WTC11 (cell line): ENCODE measurements at regions not wholly inside any gene's neighbourhood (a gene's known extent, or its start where the extent isn't known, plus 50 kb on each side); places are given as distances from the start of the nearest gene placed in this dataset.

Experiments used
- ATAC-seq: fragments of 200-7000 bp; cut with Tn5 transposase; 2 replicates; pipeline ENCODE4 v1.10.0; 2021; ENCODE audit warnings: mild to moderate bottlenecking, moderate library complexity
- CTCF ChIA-PET: fragments of 300-600 bp; sonication (Branson Sonifier 250); formaldehyde crosslinking; loops from one replicate; lab custom pipeline; 2021; ENCODE audit warnings: antibody characterized with exemption; lab: Charles Lee
- POLR2A ChIA-PET: fragments of 350-600 bp; sonication (Branson Sonifier 250); formaldehyde crosslinking; loops from one replicate; lab custom pipeline; 2021; ENCODE audit warnings: antibody characterized with exemption; lab: Charles Lee
- DNase-seq: peaks from one replicate; pipeline ENCODE4 v3.0.0; 2021; ENCODE audit warnings: low spot score
- H3K27ac Mint-ChIP-seq: 2 replicates; pipeline ENCODE4 v1.8.0; 2021; ENCODE audit warnings: mixed read lengths
- H3K27me3 Mint-ChIP-seq: 2 replicates; pipeline ENCODE4 v1.8.0; 2021; ENCODE audit warnings: low read depth, mild to moderate bottlenecking, moderate library complexity, mixed read lengths
- H3K36me3 Mint-ChIP-seq: 2 replicates; pipeline ENCODE4 v1.8.0; 2021; ENCODE audit warnings: mixed read lengths
- H3K4me1 Mint-ChIP-seq: 2 replicates; pipeline ENCODE4 v1.8.0; 2022; ENCODE audit warnings: mixed read lengths
- H3K4me3 Mint-ChIP-seq: 2 replicates; pipeline ENCODE4 v1.8.0; 2021; ENCODE audit warnings: mild to moderate bottlenecking, moderate library complexity, mixed read lengths
- H3K9me3 Mint-ChIP-seq: 2 replicates; pipeline ENCODE4 v1.8.0; 2021; ENCODE audit warnings: mixed read lengths
- AFF4 ChIP-seq: sonication (generic); formaldehyde crosslinking; IDR thresholded peaks from 2 replicates; pipeline ENCODE4 v1.8.1; 2023; ENCODE audit warnings: mild to moderate bottlenecking, missing genetic modification reagents, borderline replicate concordance
- CDX4 ChIP-seq: fragments of 250-450 bp; sonication (Bioruptor Pico); IDR thresholded peaks from 2 replicates; pipeline ENCODE4 v1.9.0; 2021; ENCODE audit warnings: moderate library complexity, mild to moderate bottlenecking, inconsistent platforms, borderline replicate concordance
- ELF4 ChIP-seq: sonication (generic); formaldehyde crosslinking; IDR thresholded peaks from 2 replicates; pipeline ENCODE4 v1.8.1; 2022; ENCODE audit warnings: low read depth, mild to moderate bottlenecking, moderate library complexity, missing genetic modification reagents
- GRHL2 ChIP-seq: fragments of 250-450 bp; sonication (Bioruptor Pico); IDR thresholded peaks from 2 replicates; pipeline ENCODE4 v1.8.0; 2022; ENCODE audit warnings: mild to moderate bottlenecking, moderate library complexity; ENCODE audit not compliant: insufficient replicate concordance, severe bottlenecking
- MYBL2 ChIP-seq: sonication (generic); formaldehyde crosslinking; IDR thresholded peaks from 2 replicates; pipeline ENCODE4 v1.8.1; 2023; ENCODE audit warnings: mild to moderate bottlenecking, moderate library complexity, missing genetic modification reagents
- RORB ChIP-seq: fragments of 250-450 bp; sonication (Bioruptor Pico); IDR thresholded peaks from 2 replicates; pipeline ENCODE4 v1.9.0; 2021; ENCODE audit warnings: mild to moderate bottlenecking
- TEAD1 ChIP-seq: sonication (generic); formaldehyde crosslinking; IDR thresholded peaks from 2 replicates; pipeline ENCODE4 v1.8.0; 2022; ENCODE audit warnings: mild to moderate bottlenecking, missing genetic modification reagents
- ZNF263 ChIP-seq: sonication (generic); formaldehyde crosslinking; IDR thresholded peaks from 2 replicates; pipeline ENCODE4 v1.8.1; 2022; ENCODE audit warnings: low read depth, mild to moderate bottlenecking, moderate library complexity, missing genetic modification reagents
- ZNF532 ChIP-seq: fragments of 250-450 bp; sonication (Bioruptor Pico); IDR thresholded peaks from 2 replicates; pipeline ENCODE4 v1.9.0; 2021; ENCODE audit warnings: mild to moderate bottlenecking, borderline replicate concordance
- TF ChIP-seq, protein P1 (sequence below): fragments of 250-450 bp; sonication (Bioruptor Pico); IDR thresholded peaks from 2 replicates; pipeline ENCODE4 v1.8.0; 2021; ENCODE audit warnings: mild to moderate bottlenecking
- TF ChIP-seq, protein P2 (sequence below): fragments of 250-450 bp; sonication (Bioruptor Pico); conservative IDR thresholded peaks from 2 replicates; pipeline ENCODE4 v1.9.0; 2021; ENCODE audit warnings: mild to moderate bottlenecking
- TF ChIP-seq, protein P3 (sequence below): sonication (generic); formaldehyde crosslinking; IDR thresholded peaks from 2 replicates; pipeline ENCODE4 v1.8.0; 2022; ENCODE audit warnings: mild to moderate bottlenecking, missing genetic modification reagents
- TF ChIP-seq, protein P4 (sequence below): fragments of 250-450 bp; sonication (Bioruptor Pico); IDR thresholded peaks from 2 replicates; pipeline ENCODE4 v2.1.2; 2022; ENCODE audit warnings: mild to moderate bottlenecking, moderate library complexity

DNA sequence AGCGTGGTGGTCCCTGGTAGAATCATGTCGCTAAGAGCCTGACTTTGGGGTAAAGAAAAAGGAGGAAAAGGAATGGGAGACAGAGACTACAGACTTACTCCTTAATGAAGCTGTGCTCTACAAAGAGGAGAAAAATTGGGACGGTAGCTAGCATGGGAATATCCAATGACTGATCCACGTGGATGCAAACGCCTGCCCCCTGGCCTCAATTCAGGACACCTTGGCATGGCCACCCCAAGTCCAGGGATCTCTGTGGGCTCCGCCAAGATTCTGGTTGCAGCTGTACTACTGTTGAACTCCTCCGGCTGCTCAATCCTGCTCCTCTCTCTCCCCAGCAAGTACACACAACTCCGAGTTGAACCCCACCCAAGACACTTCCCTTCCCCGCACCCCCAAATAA, 70.5 kb upstream of the DIO3 start (continued):
- TF ChIP-seq, protein P1, sequence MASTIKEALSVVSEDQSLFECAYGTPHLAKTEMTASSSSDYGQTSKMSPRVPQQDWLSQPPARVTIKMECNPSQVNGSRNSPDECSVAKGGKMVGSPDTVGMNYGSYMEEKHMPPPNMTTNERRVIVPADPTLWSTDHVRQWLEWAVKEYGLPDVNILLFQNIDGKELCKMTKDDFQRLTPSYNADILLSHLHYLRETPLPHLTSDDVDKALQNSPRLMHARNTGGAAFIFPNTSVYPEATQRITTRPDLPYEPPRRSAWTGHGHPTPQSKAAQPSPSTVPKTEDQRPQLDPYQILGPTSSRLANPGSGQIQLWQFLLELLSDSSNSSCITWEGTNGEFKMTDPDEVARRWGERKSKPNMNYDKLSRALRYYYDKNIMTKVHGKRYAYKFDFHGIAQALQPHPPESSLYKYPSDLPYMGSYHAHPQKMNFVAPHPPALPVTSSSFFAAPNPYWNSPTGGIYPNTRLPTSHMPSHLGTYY: no peak
- no peak for TF ChIP-seq ELF4 (CRISPR knock-in tag)
- TF ChIP-seq, all 79 proteins: peak for 0

DNA sequence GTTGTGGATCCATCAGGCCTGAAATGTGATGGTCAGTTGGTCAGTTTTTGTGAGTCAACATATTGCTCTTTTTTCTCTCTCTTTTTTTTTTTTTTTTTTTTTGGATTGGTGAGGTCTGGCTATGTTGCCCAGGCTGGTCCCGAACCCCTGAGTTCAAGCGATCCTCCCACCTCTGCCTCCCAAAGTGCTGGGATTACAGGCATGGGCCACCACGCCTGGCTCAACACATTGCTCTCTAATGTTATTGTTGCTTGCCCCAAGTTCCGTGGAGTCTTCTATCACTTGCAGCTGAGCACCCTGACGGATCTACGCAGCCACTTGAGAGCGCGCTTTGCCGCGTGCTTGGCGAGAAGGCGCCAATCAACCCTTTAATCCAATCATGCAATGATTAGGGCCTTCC, 69.5 kb upstream of the DIO3 start:
- Mint-ChIP-seq H3K4me3 (no peak overlapping the region), H3K36me3 (peaks cover 8% of the 10 kb centered on the region), H3K27me3 (peaks cover 5% of the 10 kb centered on the region; the same call in 1 of the 2 replicates), H3K27ac (no peak overlapping the region), H3K4me1 (peaks cover 21% of the 10 kb centered on the region), H3K9me3 (peaks cover 27% of the 10 kb centered on the region)
- ATAC-seq: no peak
- ChIA-PET POLR2A (no interaction called here), CTCF (interaction anchor here (1.1 kb wide), 1 partner anchor 12 kb away, joined by 3 read pairs; no protein-coding TSS in a partner anchor)
- no peak for DNase-seq
- TF ChIP-seq, protein P2, sequence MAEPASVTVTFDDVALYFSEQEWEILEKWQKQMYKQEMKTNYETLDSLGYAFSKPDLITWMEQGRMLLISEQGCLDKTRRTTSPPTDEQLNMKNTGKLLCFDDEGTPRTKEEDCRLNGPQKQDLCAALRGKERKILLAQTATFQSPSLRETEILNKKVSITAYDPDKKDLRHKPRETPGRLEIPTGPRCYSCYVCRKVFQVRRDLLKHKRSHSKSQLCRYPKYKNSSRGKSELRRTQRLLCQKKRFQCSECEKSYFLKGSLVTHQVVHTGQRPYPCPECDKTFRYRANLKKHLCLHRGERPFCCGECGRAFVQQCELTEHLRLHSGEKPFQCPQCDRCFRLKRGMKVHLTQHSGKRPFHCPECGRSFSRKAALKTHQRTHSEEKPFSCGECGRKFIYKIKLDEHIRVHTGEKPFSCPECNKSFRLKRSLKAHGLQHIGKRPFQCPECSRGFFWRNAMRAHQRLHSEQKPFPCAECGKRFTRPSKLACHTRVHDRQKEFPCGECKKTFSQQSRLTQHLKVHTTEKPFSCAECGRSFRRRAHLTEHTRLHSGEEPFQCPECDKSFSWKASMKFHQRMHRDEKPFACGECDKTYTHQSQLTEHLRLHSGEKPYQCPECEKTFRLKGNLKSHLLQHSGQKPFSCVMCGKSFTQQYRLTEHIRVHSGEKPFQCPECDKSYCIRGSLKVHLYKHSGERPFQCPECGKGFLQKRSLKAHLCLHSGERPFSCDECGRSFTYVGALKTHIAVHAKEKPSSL (CRISPR knock-in tag): no peak
- no peak for TF ChIP-seq CDX4
- TF ChIP-seq MYBL2 (CRISPR knock-in tag): no peak
- TF ChIP-seq, protein P3, sequence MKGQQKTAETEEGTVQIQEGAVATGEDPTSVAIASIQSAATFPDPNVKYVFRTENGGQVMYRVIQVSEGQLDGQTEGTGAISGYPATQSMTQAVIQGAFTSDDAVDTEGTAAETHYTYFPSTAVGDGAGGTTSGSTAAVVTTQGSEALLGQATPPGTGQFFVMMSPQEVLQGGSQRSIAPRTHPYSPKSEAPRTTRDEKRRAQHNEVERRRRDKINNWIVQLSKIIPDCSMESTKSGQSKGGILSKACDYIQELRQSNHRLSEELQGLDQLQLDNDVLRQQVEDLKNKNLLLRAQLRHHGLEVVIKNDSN (CRISPR knock-in tag): no peak
- no peak for TF ChIP-seq RORB (CRISPR knock-in tag)
- no peak for TF ChIP-seq GRHL2 (CRISPR knock-in tag)

GRCh38 chr14:101492716-101493115, 68.6 kb upstream of the DIO3 start:
- POLR2A ChIA-PET: no interaction called here
- H3K4me1 Mint-ChIP-seq: peaks cover 28% of the 10 kb centered on the region
- H3K4me3 Mint-ChIP-seq: no peak overlapping the region
- ATAC-seq (no peak), DNase-seq (no peak)
- CTCF ChIA-PET: interaction anchor here (1.1 kb wide), 1 partner anchor 11 kb away, joined by 3 read pairs; no protein-coding TSS in a partner anchor
- H3K27ac Mint-ChIP-seq: no peak overlapping the region
- peaks cover 7% of the 10 kb centered on the region; the same call in 1 of the 2 replicates for H3K36me3 Mint-ChIP-seq
- peaks cover 24% of the 10 kb centered on the region for H3K9me3 Mint-ChIP-seq
- H3K27me3 Mint-ChIP-seq: peaks cover 10% of the 10 kb centered on the region; the same call in 1 of the 2 replicates
- TF ChIP-seq AFF4 (CRISPR knock-in tag) (no peak), TEAD1 (no peak), CDX4 (no peak), ZNF263 (no peak), ZNF532 (no peak)
- TF ChIP-seq, protein P4, sequence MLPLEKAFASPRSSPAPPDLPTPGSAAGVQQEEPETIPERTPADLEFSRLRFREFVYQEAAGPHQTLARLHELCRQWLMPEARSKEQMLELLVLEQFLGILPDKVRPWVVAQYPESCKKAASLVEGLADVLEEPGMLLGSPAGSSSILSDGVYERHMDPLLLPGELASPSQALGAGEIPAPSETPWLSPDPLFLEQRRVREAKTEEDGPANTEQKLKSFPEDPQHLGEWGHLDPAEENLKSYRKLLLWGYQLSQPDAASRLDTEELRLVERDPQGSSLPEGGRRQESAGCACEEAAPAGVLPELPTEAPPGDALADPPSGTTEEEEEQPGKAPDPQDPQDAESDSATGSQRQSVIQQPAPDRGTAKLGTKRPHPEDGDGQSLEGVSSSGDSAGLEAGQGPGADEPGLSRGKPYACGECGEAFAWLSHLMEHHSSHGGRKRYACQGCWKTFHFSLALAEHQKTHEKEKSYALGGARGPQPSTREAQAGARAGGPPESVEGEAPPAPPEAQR: no peak
